ENCODE measurements at regions not wholly inside any gene's neighbourhood (a gene's known extent, or its start where the extent isn't known, plus 50 kb on each side); places are given as distances from the start of the nearest gene placed in this dataset.

GRCh38 chr4:117626664-117627063 is 407.6 kb upstream of the NDST3 start:
- no peaks in the 10 kb centered on the region for H3K4me1 ChIP-seq (ENCODE audit: insufficient read depth, low read length)
- no peak overlapping the region for H3K4me3 ChIP-seq (ENCODE audit: low read length)

GRCh38 chr4:117634716-117635115 is 399.6 kb upstream of the NDST3 start:
- Histone ChIP-seq H3K36me3 (ENCODE audit: insufficient read depth, low read length) (no peaks in the 10 kb centered on the region), H3K27me3 (ENCODE audit: insufficient read depth, low read length) (no peaks in the 10 kb centered on the region), H2AFZ (ENCODE audit: low read depth, low read length) (no peak overlapping the region), H3K9me3 (ENCODE audit: low read length) (no peaks in the 10 kb centered on the region), H3K4me1 (ENCODE audit: insufficient read depth, low read length) (no peaks in the 10 kb centered on the region), H3K4me3 (ENCODE audit: low read length) (no peak overlapping the region)

More at GRCh38 chr4:117626664-117627063, 407.6 kb upstream of the NDST3 start:
- no peaks in the 10 kb centered on the region for H3K36me3 ChIP-seq (ENCODE audit: insufficient read depth, low read length)
- H3K9me3 ChIP-seq (ENCODE audit: low read length) = no peaks in the 10 kb centered on the region
- H2AFZ ChIP-seq (ENCODE audit: low read depth, low read length) = no peak overlapping the region
- no peaks in the 10 kb centered on the region for H3K27me3 ChIP-seq (ENCODE audit: insufficient read depth, low read length)

- Histone ChIP-seq H3K27me3 (ENCODE audit: insufficient read depth, low read length) (no peaks in the 10 kb centered on the region), H3K4me1 (ENCODE audit: insufficient read depth, low read length) (no peaks in the 10 kb centered on the region)
These were observed 396.9 kb upstream of the NDST3 start for GRCh38 chr4:117637347-117637746.

GRCh38 chr4:117640836-117641235 is 393.4 kb upstream of the NDST3 start:
- Histone ChIP-seq H3K4me1 (ENCODE audit: insufficient read depth, low read length) (no peaks in the 10 kb centered on the region), H3K4me3 (ENCODE audit: low read length) (no peak overlapping the region), H3K36me3 (ENCODE audit: insufficient read depth, low read length) (no peaks in the 10 kb centered on the region), H2AFZ (ENCODE audit: low read depth, low read length) (no peak overlapping the region), H3K27me3 (ENCODE audit: insufficient read depth, low read length) (no peaks in the 10 kb centered on the region), H3K9me3 (ENCODE audit: low read length) (no peaks in the 10 kb centered on the region)

More at GRCh38 chr4:117637347-117637746, 396.9 kb upstream of the NDST3 start:
- Histone ChIP-seq H3K9me3 (ENCODE audit: low read length) (no peaks in the 10 kb centered on the region), H3K4me3 (ENCODE audit: low read length) (no peak overlapping the region), H2AFZ (ENCODE audit: low read depth, low read length) (no peak overlapping the region), H3K36me3 (ENCODE audit: insufficient read depth, low read length) (no peaks in the 10 kb centered on the region)

- Histone ChIP-seq H2AFZ (ENCODE audit: low read depth, low read length) (no peak overlapping the region), H3K36me3 (ENCODE audit: insufficient read depth, low read length) (no peaks in the 10 kb centered on the region), H3K4me1 (ENCODE audit: insufficient read depth, low read length) (no peaks in the 10 kb centered on the region), H3K4me3 (ENCODE audit: low read length) (no peak overlapping the region), H3K27me3 (ENCODE audit: insufficient read depth, low read length) (no peaks in the 10 kb centered on the region), H3K9me3 (ENCODE audit: low read length) (no peaks in the 10 kb centered on the region)
These were observed 392.8 kb upstream of the NDST3 start for GRCh38 chr4:117641519-117641918.

GRCh38 chr4:117654079-117654478 is 380.2 kb upstream of the NDST3 start:
- no peaks in the 10 kb centered on the region for H3K36me3 ChIP-seq (ENCODE audit: insufficient read depth, low read length)

GRCh38 chr4:117660668-117661067 is 373.6 kb upstream of the NDST3 start:
- Histone ChIP-seq H3K9me3 (ENCODE audit: low read length) (no peaks in the 10 kb centered on the region), H3K4me1 (ENCODE audit: insufficient read depth, low read length) (no peaks in the 10 kb centered on the region), H3K27me3 (ENCODE audit: insufficient read depth, low read length) (no peaks in the 10 kb centered on the region), H2AFZ (ENCODE audit: low read depth, low read length) (no peak overlapping the region), H3K4me3 (ENCODE audit: low read length) (no peak overlapping the region), H3K36me3 (ENCODE audit: insufficient read depth, low read length) (no peaks in the 10 kb centered on the region)

More at GRCh38 chr4:117654079-117654478, 380.2 kb upstream of the NDST3 start:
- no peak overlapping the region for H2AFZ ChIP-seq (ENCODE audit: low read depth, low read length)
- H3K4me1 ChIP-seq (ENCODE audit: insufficient read depth, low read length) = no peaks in the 10 kb centered on the region
- H3K27me3 ChIP-seq (ENCODE audit: insufficient read depth, low read length) = no peaks in the 10 kb centered on the region
- no peaks in the 10 kb centered on the region for H3K9me3 ChIP-seq (ENCODE audit: low read length)
- H3K4me3 ChIP-seq (ENCODE audit: low read length) = no peak overlapping the region

GRCh38 chr4:117661091-117662072 is 372.9 kb upstream of the NDST3 start:
- no peaks in the 10 kb centered on the region for H3K36me3 ChIP-seq (ENCODE audit: insufficient read depth, low read length)
- no peak overlapping the region for H2AFZ ChIP-seq (ENCODE audit: low read depth, low read length)
- no peaks in the 10 kb centered on the region for H3K27me3 ChIP-seq (ENCODE audit: insufficient read depth, low read length)
- H3K4me3 ChIP-seq (ENCODE audit: low read length) = no peak overlapping the region
- no peaks in the 10 kb centered on the region for H3K9me3 ChIP-seq (ENCODE audit: low read length)
- H3K4me1 ChIP-seq (ENCODE audit: insufficient read depth, low read length) = no peaks in the 10 kb centered on the region

- no peaks in the 10 kb centered on the region for H3K27me3 ChIP-seq (ENCODE audit: insufficient read depth, low read length)
- H2AFZ ChIP-seq (ENCODE audit: low read depth, low read length) = no peak overlapping the region
- no peak overlapping the region for H3K4me3 ChIP-seq (ENCODE audit: low read length)
- no peaks in the 10 kb centered on the region for H3K4me1 ChIP-seq (ENCODE audit: insufficient read depth, low read length)
- no peaks in the 10 kb centered on the region for H3K36me3 ChIP-seq (ENCODE audit: insufficient read depth, low read length)
- H3K9me3 ChIP-seq (ENCODE audit: low read length) = no peaks in the 10 kb centered on the region
These were observed 369.4 kb upstream of the NDST3 start for GRCh38 chr4:117664706-117665444.

GRCh38 chr4:117676153-117676552 is 358.1 kb upstream of the NDST3 start:
- Histone ChIP-seq H3K4me1 (ENCODE audit: insufficient read depth, low read length) (no peaks in the 10 kb centered on the region), H3K4me3 (ENCODE audit: low read length) (no peak overlapping the region), H3K27me3 (ENCODE audit: insufficient read depth, low read length) (no peaks in the 10 kb centered on the region), H2AFZ (ENCODE audit: low read depth, low read length) (no peak overlapping the region), H3K9me3 (ENCODE audit: low read length) (no peaks in the 10 kb centered on the region), H3K36me3 (ENCODE audit: insufficient read depth, low read length) (no peaks in the 10 kb centered on the region)

- Histone ChIP-seq H3K4me1 (ENCODE audit: insufficient read depth, low read length) (no peaks in the 10 kb centered on the region), H3K9me3 (ENCODE audit: low read length) (no peaks in the 10 kb centered on the region), H3K27me3 (ENCODE audit: insufficient read depth, low read length) (no peaks in the 10 kb centered on the region), H2AFZ (ENCODE audit: low read depth, low read length) (no peak overlapping the region), H3K4me3 (ENCODE audit: low read length) (no peak overlapping the region), H3K36me3 (ENCODE audit: insufficient read depth, low read length) (no peaks in the 10 kb centered on the region)
These were observed 355.4 kb upstream of the NDST3 start for GRCh38 chr4:117678861-117679260.

GRCh38 chr4:117691572-117692351 is 342.5 kb upstream of the NDST3 start:
- Histone ChIP-seq H3K4me3 (ENCODE audit: low read length) (no peak overlapping the region), H3K36me3 (ENCODE audit: insufficient read depth, low read length) (no peaks in the 10 kb centered on the region), H3K27me3 (ENCODE audit: insufficient read depth, low read length) (no peaks in the 10 kb centered on the region), H2AFZ (ENCODE audit: low read depth, low read length) (no peak overlapping the region), H3K9me3 (ENCODE audit: low read length) (no peaks in the 10 kb centered on the region), H3K4me1 (ENCODE audit: insufficient read depth, low read length) (no peaks in the 10 kb centered on the region)

All from neuron (in vitro differentiated cells).